MV-4-11 (cell line): ENCODE measurements at regions not wholly inside any gene's neighbourhood (a gene's known extent, or its start where the extent isn't known, plus 50 kb on each side); places are given as distances from the start of the nearest gene placed in this dataset.
"Not testable (repeated sequence)": the region's sequence is repeated elsewhere in the genome, so short reads cannot be mapped to it uniquely, and the experiment has no call there.

Source experiments
- DNase-seq: peaks from one replicate; lab custom pipeline; 2025; lab: John Stamatoyannopoulos, UW

DNA sequence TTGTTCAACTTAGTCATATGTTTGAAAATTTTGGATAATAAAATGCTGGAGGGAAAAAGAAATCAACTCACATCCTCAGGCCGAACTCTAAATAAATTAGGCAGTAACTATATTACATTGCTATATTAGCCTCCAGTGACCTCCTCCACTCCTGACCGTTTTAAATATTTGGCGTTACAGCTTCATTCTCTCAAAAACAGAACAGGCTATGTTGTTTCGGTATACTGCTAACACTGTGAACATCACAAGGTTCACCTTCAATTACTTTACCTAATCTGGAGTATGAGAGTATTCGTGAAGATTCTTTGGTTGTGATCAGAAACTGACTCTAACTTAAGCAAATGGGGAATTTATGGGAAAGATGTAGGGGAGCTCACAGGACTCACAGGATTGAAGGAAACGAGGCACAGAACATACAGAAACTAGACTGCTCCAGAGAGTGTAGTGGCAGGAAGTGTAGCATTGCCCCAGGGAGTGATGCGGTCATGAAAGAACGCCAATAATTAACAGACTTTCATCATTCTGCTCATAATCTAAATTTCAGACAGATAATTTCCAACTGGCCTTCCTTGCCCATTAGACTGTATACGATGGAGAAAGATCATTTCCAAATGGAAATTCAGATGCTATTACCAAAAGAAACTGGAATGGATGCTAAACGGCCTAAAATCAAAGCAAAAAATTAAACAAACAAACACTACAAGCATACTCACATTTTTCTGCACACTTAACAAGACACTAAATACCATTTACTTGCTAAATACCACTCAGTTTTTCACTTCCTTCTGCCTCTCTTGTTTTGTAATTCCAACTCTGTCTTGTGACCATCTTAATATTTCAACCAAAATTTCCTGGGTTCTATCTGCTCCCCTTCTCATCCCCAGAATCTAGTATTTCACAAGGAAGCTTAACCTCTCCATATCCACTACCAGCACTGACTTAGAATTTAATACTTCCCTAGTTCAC is 110.1 kb upstream of the LPAR1 start:
- DNase-seq: peak; percentile 55

DNA sequence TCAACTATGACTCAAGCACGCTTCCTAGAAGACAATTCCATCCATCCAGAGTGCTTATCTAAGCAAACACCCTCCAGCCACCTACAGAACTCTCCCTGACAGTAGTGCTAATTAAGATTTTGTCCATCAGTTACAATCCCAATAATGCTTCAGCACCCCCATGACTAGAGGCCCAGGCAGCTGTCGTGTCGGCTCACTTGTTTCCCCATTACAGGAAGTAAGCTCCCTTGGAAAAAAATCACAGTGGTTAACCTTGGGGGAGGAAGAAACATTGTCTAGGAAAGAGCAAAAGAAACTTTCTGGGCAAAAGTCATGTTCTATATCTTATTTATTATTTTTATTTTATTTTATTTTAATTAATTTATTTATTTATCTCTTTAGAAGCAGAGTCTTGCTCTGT is 108.8 kb upstream of the LPAR1 start:
- no peak for DNase-seq

DNA sequence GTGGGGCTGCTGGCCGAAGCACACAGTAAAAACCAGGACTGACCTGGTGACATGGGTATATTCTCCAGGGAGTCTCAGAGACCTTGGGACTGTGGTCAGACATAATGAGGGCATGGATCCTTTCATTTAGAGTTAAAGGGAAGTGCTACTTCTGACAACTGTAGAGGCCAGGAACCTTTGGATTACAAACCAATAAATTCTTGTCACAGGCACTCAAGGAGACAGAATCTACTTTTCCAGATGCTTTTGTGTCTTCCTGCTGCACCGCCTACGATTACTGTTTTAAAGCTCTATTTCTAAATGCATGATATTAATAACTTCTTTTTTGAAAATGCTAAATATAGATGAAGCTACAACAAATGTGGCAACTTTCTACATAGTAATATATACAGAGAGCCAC is 106.5 kb upstream of the LPAR1 start:
- DNase-seq: peak; percentile 85

DNA sequence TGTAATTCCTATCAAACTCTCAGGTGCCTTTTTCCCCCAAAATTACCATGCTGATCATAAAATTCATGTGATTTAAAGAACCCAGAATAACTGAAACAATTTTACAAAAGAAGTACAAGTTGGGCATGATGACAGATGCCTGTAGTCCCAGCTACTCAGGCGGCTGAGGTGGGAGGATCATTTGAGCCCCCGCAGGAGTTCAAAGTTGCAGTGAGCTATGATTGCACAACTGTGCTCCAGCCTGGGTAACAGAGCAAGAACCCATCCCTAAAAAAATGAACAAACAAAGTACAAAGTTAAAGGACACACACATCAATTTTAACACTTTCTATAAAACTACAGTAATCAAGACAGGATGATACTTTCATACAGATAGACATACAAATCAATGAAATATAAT is 97.9 kb upstream of the LPAR1 start:
- no peak for DNase-seq

DNA sequence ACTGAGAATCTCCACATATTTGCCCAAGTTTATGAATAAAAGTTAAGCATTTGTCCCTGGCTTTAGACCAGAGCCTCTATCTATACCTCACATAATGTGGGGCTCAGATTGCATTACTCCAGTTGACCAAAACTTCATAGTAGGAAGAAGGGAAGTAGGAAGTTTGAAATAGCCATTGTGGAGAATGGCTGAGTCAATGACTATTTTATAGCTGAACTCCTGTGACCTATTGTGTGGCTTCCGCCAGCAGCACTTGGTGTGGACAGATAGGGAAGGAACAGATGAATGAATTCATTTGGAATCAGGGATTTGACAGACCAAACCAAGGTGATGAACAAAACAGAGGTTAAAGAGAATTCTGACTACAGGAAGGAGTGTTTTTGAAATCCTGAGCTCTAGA is 92.9 kb upstream of the LPAR1 start:
- DNase-seq: peak; percentile 42

DNA sequence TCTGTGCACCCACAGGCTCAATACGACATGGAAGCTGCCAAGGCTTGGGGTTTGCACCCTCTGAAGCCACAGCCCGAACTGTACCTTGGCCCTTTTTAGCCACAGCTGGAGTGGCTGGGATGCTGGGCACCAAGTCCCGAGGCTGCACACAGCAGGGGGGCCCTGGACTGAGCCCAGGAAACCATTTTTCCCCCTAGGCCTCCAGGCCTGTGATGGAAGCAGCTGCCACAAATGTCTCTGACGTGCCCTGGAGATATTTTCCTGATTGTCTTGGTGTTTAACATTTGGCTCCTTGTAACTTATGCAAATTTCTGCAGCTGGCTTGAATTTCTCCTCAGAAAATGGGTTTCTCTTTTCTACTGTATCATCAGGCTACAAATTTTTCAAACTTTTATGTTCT is 82.3 kb upstream of the LPAR1 start:
- DNase-seq: no peak

DNA sequence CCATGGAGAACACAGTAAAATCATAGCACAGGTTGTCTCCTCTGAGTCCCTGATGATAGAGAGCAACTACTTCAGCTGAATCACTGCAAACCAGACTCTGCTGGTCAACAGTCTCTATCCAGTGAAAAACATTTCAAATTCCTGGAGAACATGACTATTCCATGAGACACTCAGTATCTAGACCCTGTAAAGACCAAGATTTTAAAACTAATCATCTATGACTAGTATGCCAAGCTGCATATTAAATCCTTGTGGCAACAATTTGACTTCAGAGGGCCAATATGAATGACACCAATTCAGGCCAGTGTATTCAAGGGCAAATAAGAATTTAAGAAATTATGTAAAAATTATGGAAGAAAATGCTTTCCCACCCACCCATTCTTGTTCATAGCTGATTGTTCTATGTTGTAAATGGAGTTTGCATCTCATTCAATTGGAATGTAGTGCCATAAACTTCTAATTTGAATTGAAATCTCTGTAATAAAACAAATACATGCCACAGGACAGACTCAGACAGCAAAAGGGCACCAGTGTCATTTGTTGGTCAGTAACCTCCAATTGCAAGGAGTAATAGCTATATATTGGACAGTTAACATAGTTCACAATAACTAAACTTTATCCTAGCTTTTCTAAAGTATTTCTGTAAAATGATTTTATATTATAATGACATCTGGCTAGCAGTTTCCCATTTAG is 80.1 kb upstream of the LPAR1 start:
- no peak for DNase-seq

DNA sequence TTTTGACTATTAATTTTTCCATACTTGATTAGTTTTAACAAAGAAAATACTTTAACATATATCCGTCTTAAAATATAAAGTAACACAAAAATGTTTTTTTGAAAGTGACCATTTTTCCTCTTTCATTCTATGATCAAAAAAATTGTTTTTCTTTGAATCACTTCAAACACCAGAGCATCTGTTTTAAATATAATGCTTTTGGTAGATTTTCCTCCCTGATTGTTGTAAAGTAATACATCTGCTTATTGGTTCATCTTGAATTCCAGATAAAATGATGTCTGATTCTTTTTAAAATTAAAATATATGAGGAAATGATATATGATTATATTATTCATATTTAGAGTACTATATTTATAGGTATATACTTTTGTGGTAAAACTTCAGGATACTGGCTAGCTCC is 76.2 kb upstream of the LPAR1 start:
- DNase-seq: no peak

DNA sequence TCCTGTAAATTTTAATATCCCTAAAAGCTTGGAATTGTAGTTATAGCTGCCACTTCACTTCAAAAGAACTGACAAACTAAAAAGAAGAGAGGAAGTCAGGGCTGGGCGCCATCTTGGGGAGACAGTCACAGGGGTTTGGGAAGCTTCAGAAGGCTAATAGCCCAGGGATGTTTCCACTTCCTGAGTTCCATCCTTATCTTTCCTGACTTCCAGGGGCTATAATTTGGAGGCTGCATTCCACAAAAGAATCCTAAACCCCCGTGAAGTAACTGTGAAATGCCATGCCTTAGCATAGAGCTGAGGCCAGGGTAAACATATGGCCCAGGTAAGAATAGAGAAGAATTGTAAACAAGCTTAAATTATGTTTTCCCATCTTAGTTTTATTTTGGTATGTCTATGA is 75.4 kb upstream of the LPAR1 start:
- DNase-seq: no peak

DNA sequence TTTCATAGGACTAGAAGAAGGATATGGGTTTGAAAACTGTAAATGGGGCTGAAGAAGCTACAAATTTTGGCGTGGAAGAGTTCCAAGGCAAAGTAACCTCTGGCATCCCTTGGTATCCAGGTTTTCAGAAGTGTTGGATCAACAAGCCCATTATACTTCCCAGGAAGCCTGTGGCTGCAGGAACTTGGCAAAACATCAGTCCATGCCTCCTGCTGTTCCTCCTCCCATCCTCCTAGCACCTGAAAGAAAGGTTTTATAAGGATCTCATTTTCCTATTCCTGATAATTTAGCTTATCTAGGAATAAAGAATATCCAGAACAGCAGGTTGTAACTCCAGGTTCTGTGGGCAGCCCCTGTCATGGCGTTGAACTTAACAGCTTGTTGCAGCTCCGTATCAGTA is 72.5 kb upstream of the LPAR1 start:
- DNase-seq: no peak

DNA sequence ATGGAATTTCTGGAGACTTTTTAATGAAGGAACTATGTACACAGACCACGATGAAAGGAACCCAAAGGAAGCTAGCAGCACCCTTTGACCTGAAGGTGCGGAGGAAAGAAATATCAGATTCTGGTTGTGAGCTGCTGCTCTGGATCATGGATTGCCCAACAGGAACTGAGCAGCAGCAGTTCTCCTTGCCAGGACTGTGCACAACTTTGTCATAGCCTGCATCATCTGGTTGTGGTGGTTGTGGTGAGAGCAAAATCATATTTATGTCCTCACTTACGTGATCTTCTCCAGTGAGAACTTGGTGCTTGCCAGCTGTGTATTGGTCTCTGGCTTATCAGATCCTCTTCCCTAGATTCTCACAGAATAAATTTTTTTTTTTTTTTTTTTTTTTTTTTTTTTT is 70.7 kb upstream of the LPAR1 start:
- DNase-seq: peak; percentile 98

DNA sequence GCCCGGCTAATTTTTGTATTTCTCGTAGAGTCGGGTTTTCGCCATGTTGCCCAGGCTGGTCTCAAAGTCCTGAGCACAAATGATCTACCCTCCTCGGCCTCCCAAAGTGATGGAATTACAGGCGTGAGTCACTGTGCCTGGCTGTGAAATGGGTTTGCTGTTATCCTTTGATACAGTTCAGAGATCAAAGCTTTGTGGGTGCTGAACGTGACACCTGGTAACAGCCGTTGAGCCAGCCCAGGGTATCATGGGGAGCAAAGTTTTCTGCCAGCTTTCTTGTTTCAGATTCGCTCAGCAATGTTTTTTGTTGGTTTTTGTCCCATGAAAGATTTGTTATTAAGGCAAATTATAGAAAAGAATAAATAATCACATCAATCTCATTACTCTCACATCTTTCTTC is 68.9 kb upstream of the LPAR1 start:
- no peak for DNase-seq

DNA sequence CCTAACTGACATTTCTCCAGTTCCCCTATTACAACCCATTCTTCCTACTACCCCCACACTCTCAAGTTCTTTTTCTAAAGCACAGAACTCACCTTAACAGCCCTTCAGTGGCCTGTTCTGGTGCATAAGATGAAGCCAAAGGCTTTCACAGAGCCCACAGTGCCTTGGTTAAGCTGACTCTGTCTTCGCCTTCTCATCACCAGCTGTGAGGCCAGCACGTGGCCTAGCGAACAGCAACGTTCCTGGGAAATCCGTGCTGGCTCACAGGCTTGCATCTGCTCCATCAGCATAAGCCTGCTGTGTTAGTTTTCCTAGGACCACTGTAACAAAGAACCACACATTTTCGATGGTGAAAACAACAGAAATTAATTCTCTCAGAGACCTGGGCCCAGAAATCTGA is 67.9 kb upstream of the LPAR1 start:
- no peak for DNase-seq

DNA sequence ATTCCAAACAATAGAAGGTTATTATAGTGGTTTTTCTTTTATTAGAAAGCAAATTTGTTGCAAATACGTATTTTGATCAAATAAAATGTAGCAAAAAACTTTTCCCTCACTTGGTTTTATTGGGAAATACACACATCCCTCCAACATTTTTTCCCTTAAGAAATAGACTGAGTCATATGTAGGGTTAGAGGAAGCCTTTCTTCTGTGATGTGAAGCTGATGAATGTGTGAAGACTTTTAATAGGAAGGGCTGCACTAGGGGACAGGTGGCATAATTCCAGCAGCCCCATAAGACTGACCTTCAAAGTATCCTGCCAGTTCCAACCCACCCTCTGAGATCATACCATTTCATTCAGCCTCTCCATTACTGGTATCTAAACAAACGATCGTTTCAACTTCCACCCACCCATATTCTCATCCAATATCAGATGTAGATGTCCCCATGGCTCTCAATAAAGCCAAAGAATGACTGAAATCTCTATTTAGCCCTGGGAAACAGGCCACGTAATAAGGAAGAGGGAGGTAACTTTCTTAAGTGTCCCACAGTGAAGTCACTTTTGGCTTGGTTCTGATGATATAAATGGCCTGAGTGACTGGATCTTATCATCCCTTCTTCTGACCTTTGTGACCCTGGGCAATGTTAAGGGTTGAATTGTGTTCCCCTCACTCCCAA is 64.7 kb upstream of the LPAR1 start:
- DNase-seq: no peak

DNA sequence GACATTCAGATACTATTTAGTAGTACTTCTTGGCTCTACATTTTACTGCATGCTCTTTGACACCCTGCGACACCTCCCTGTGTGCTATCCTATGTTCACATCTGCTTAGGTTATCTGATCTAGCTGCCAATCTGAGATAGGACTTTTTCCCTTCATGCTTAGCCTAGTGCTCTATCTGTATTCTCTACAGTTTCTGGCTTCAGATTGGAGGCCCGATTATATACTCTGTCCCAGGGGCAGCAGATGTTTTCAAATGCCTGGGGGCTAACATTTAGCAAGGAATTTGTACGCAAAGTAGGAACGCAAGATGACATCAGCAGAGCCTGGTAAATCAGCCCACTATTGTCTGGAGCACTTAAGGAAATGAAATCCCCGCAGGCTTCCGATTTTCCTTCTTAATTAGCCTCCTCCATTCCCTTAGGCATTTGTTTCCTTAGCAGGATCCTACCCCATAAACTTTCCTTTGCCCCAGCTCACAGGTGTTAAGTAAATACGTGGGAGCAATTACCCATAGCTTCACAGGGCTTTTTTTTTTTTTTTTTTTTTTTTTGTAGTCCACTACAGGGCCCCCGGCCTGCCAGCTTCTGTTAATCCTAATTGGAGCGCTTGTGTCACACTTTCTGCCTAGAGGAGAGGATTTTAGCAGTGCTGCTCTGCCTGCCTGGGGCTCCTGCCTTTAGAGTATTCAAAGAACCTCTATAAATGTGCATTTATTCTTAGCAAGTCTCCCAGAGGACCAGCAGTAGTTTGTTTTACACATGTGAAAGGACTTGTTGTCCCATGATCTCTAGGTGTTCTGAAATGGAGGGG is 61.1 kb upstream of the LPAR1 start:
- DNase-seq: no peak

DNA sequence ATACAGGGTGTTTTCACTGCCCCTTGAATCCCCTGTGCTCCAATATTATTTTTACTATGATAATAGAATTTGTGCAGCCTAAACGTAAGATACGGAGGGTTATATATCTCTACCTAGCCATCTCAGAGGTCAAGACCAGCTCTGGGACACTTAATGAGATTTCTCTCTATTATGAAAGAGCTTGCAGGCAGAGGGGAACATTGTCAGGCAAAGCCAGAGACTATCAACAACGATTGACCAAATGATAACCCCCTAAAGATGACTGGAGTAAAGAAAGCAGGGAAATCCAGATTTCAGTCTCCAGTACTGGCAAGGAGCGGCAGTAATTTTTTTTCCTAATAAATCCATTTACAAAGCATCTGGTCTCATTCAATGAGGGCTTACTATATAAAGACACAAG is 59.8 kb upstream of the LPAR1 start:
- DNase-seq: no peak

DNA sequence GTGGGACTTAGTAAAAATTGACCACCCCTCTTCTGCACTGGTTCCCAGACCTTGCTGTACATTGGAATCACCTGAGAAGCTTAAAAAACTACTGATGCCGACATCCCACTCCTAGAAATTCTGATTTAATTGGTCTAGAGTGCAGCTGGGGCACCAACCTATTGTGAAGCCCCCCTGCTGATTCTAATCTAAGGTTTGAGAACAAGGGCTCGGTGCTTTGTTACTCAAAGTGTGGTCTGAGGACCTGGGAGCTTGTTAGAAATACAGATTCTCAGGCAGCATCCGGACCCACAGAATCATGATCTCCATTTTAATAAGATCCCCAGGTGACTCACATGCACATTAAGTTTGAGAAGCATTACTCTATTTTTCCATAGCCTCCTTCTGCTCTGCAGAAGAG is 57.8 kb upstream of the LPAR1 start:
- no peak for DNase-seq

DNA sequence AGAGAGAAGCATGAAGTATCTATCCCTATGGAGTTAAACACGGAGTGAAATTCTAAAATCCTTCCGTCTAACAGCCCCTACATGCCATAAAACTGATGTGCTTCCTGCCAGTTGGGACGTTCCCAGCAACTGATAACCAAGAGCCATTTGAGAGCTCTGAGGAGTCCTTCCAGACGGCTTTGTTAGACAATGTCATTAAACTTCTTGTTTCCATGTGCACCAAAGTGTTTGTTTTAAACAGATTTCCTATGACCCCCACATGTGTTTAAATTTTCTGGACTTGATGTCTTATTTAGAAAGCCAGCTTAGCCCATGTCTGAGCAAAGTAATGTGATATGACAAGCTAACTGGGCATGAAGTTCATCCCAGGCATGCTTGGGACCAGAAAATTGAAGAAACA is 57.2 kb upstream of the LPAR1 start:
- no peak for DNase-seq

DNA sequence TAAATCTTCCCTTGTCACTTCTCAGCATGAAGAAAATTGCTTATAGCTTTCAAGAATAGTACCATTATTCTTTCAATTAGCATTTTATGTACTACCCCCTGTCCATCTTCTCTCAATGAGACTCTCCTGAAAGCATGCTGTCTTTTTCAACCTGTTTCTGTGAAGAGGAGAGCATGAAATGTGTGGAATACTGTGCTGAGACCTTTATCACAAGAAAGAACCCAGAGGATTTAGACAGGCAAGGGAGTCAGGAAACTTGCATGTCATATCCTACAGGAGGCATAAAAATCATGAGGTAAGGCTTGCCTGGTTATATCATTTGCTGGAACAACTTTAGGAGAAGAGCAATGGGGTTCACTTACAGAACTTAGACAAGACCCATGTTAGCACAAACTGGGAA is 56.7 kb upstream of the LPAR1 start:
- no peak for DNase-seq

DNA sequence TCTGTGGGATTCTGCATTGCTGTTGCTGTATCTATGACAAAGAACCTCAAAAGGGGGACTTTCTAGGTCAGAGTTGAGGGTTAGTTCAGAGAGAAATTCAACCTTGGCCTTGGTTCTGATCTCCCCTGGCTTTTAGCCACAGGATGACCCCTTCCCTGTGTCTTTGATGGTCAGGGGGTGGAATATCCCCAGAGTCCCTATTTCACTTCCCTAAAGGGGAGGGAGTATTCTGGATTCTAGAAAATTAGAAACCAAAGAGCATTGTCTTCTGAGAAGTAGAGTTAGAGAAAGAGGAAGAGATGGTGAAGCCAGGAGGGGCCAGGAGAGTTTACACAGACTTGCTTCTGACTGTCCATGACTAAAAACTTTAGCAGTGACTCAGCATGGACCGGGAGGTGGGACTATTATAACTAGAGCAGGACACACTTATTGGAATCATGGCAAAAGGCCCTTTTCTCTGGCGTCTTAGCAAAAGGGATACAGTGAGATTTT is 56.2 kb upstream of the LPAR1 start:
- peak; percentile 98 for DNase-seq

DNA sequence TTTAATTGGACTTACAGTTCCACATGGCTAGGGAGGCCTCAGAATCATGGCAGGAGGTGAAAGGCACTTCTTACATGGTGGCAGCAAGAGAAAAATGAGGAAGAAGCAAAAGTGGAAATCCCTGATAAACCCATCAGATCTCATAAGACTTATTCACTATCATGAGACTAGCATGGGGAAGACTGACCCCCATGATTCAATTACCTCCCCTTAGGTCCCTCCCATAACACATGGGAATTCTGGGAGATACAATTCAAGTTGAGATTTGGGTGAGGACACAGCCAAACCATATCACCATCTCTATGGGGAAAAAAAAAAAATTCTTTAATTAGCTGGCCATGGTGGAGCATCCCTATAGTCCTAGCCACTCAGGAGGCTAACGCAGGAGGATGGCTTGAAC is 53.9 kb upstream of the LPAR1 start:
- not testable (repeated sequence) for DNase-seq
